Activated CD8-positive, alpha-beta T cell treated with anti-CD3 and anti-CD28 coated beads for 36 hours (primary cell): ENCODE measurements at regions not wholly inside any gene's neighbourhood (a gene's known extent, or its start where the extent isn't known, plus 50 kb on each side); places are given as distances from the start of the nearest gene placed in this dataset.

Experiments used
- ATAC-seq: fragments of 200-7000 bp; cut with Tn5 transposase; one replicate; pipeline ENCODE4 v1.10.0; 2021; ENCODE audit warnings: mild to moderate bottlenecking, moderate library complexity
- CTCF ChIA-PET: fragments of 350-600 bp; sonication (Branson Sonifier 250); formaldehyde crosslinking; loops from one replicate; lab custom pipeline; 2021; ENCODE audit warnings: antibody characterized with exemption; lab: Charles Lee
- POLR2A ChIA-PET: fragments of 350-600 bp; sonication (Branson Sonifier 250); formaldehyde crosslinking; loops from one replicate; lab custom pipeline; 2021; ENCODE audit warnings: antibody characterized with exemption; lab: Charles Lee
- DNase-seq: peaks from one replicate; pipeline ENCODE4 v3.0.0-alpha.2; 2020
- H3K27ac Mint-ChIP-seq: one replicate; pipeline ENCODE4 v1.8.0; 2021; ENCODE audit warnings: mild to moderate bottlenecking, mixed read lengths
- H3K27me3 Mint-ChIP-seq: one replicate; pipeline ENCODE4 v1.8.0; 2021; ENCODE audit warnings: mixed read lengths
- H3K36me3 Mint-ChIP-seq: one replicate; pipeline ENCODE4 v1.8.0; 2021; ENCODE audit warnings: low read depth, mixed read lengths
- H3K4me1 Mint-ChIP-seq: one replicate; pipeline ENCODE4 v1.8.0; 2021; ENCODE audit warnings: low read depth, mixed read lengths
- H3K4me3 Mint-ChIP-seq: one replicate; pipeline ENCODE4 v1.8.0; 2021; ENCODE audit warnings: mild to moderate bottlenecking, moderate library complexity, mixed read lengths
- H3K9me3 Mint-ChIP-seq: one replicate; pipeline ENCODE4 v1.8.0; 2021; ENCODE audit warnings: mixed read lengths
- intact Hi-C: fragments of 100-400 bp; cut with micrococcal nuclease; formaldehyde crosslinking; loops from one replicate; pipeline ENCODE4 v1.10.0; 2022
- TF ChIP-seq, protein P1 (sequence below): fragments of 200-600 bp; IDR thresholded peaks from one replicate; pipeline ENCODE4 v1.8.0; 2022; ENCODE audit warnings: antibody characterized with exemption, mild to moderate bottlenecking

DNA sequence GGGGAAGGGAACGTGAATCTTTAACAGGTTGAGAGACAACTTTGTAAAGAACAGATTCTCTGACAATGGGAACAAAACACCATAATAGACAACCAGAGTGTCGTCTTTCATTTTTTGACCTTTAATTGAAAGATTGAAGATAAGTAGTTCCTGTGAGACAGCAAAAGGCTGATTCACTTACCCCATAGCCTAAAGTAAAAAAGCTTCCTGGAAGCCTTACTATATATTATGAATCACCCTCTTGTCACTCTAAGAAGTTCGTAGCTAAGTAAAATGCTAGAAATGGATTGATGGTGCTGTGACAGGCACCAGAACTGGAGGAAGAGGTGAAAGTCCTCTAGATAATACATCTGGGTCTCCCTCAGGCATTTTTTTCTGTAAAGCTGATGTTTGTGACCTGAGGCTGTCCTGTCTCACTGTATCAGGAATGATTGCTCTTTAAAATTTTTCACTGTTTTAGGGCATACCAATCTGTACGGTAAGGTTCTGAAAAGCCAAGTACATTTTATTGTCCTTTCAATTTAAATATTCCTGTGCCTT, 824.6 kb upstream of the SEMA6D start:
- Mint-ChIP-seq H3K4me3 (no peak overlapping the region), H3K27ac (no peak overlapping the region), H3K36me3 (no peaks in the 10 kb centered on the region), H3K9me3 (peaks cover 6% of the 10 kb centered on the region), H3K27me3 (no peaks in the 10 kb centered on the region), H3K4me1 (no peaks in the 10 kb centered on the region)
- TF ChIP-seq, protein P1, sequence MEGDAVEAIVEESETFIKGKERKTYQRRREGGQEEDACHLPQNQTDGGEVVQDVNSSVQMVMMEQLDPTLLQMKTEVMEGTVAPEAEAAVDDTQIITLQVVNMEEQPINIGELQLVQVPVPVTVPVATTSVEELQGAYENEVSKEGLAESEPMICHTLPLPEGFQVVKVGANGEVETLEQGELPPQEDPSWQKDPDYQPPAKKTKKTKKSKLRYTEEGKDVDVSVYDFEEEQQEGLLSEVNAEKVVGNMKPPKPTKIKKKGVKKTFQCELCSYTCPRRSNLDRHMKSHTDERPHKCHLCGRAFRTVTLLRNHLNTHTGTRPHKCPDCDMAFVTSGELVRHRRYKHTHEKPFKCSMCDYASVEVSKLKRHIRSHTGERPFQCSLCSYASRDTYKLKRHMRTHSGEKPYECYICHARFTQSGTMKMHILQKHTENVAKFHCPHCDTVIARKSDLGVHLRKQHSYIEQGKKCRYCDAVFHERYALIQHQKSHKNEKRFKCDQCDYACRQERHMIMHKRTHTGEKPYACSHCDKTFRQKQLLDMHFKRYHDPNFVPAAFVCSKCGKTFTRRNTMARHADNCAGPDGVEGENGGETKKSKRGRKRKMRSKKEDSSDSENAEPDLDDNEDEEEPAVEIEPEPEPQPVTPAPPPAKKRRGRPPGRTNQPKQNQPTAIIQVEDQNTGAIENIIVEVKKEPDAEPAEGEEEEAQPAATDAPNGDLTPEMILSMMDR: no peak
- DNase-seq: no peak
- intact Hi-C loops: no loop called here
- ChIA-PET POLR2A (no interaction called here), CTCF (no interaction called here)
- ATAC-seq: no peak

DNA sequence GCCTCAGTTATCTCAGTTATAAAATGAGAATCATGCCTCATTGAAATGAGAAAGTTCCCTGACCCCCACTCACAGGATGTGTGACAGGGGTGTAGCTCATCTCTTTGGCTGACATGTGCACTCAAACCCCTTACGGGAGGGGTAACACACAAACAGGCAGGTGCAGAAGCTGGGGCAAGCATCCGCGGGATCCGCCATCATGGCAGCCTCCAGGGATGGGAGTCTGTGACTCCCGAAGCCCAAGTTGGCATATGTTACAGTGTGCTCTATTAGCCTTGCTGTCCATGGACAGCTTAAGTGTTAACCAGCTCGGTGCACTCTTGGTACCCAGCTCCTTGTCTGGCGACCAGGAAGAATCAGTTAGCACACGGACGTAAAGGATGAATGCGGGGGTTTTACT, 822.7 kb upstream of the SEMA6D start:
- POLR2A ChIA-PET: no interaction called here
- CTCF ChIA-PET: no interaction called here
- intact Hi-C loops: no loop called here
- TF ChIP-seq, protein P1: no peak
- Mint-ChIP-seq H3K4me3 (no peak overlapping the region), H3K4me1 (no peaks in the 10 kb centered on the region), H3K27ac (no peak overlapping the region), H3K9me3 (peaks cover 4% of the 10 kb centered on the region), H3K36me3 (no peaks in the 10 kb centered on the region), H3K27me3 (no peaks in the 10 kb centered on the region)
- ATAC-seq: no peak
- no peak for DNase-seq

DNA sequence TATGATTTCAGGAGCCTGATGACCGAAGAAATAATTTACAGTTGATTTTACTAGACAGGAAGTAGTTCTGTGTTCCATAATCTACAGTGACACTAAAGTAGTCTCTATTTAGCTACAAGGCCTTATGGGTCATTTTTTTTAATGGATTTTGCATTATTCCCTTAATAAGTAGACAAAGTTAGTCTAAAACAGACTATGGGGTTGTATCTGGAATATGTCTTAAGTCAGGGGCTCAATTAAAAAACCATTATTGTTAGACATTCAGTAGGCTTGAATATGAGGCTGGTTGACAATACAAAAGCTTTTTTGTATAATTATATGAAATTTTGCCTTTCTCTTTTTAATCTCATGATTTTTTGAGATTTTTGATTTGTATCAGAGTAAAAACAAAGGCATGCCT, 820.0 kb upstream of the SEMA6D start:
- no peaks in the 10 kb centered on the region for H3K36me3 Mint-ChIP-seq
- no peak overlapping the region for H3K4me3 Mint-ChIP-seq
- ChIA-PET POLR2A (no interaction called here), CTCF (no interaction called here)
- no peak for DNase-seq
- TF ChIP-seq, protein P1: no peak
- intact Hi-C loops: no loop called here
- no peaks in the 10 kb centered on the region for H3K27me3 Mint-ChIP-seq
- no peak overlapping the region for H3K27ac Mint-ChIP-seq
- peaks cover 11% of the 10 kb centered on the region for H3K9me3 Mint-ChIP-seq
- no peaks in the 10 kb centered on the region for H3K4me1 Mint-ChIP-seq
- ATAC-seq: no peak

DNA sequence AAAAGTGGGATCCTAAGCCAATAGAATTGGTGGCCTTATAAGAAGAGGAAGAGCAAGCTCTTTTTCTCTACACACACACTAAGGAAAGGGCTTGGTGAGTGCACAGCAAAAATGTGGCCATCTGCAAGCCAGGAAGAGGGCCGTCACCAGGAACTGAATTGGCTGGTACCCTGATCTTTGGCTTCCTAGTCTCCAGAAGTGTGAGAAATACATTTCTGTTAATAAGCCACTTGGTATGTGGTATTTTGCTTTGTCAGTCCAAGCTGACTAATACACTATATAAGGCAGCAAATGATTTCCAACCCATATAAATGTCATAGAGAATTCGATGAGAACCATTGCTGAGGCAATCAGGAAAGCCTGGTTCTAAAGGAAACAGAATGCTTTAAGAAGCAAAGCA, 816.3 kb upstream of the SEMA6D start:
- ATAC-seq: no peak
- no peak for DNase-seq
- Mint-ChIP-seq H3K27me3 (no peaks in the 10 kb centered on the region), H3K4me1 (no peaks in the 10 kb centered on the region), H3K27ac (no peak overlapping the region), H3K9me3 (peaks cover 10% of the 10 kb centered on the region), H3K36me3 (no peaks in the 10 kb centered on the region), H3K4me3 (no peak overlapping the region)
- POLR2A ChIA-PET: no interaction called here
- TF ChIP-seq, protein P1: no peak
- CTCF ChIA-PET: no interaction called here
- intact Hi-C loops: no loop called here

DNA sequence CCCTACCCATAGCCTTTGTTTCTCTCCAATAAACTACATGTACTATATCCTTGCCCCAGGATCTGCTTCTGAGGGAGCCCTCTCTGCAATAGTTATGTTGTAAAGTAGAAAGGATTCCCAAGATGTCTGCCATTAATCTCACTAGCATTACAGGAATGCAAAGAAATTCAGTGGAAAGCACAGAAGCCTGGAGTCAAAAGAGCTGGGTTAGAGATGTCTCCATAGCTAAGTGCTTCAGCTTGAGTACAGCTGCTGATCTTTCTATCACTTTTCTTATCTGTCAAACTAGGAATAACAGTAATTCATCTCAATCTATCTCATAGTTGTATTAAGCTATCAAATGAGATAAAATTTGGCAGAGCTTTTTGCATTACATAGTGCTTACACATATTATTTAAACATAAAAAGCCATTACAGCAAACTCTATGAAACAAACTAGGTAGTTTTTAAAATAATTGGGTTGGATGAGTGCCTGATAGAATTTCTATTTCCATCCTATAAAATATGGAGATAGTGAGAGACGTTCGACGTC, 799.5 kb upstream of the SEMA6D start:
- POLR2A ChIA-PET: no interaction called here

More for the DNA sequence above, 799.5 kb upstream of the SEMA6D start:
- peaks cover 4% of the 10 kb centered on the region for H3K9me3 Mint-ChIP-seq
- H3K27me3 Mint-ChIP-seq: no peaks in the 10 kb centered on the region
- TF ChIP-seq, protein P1: no peak
- H3K27ac Mint-ChIP-seq: no peak overlapping the region
- H3K36me3 Mint-ChIP-seq: no peaks in the 10 kb centered on the region
- no peaks in the 10 kb centered on the region for H3K4me1 Mint-ChIP-seq
- intact Hi-C loops: no loop called here
- no peak overlapping the region for H3K4me3 Mint-ChIP-seq
- ATAC-seq (no peak), DNase-seq (no peak)
- CTCF ChIA-PET: no interaction called here
